Left forelimb (tissue), 1 donor: ENCODE measurements at regions not wholly inside any gene's neighbourhood (a gene's known extent, or its start where the extent isn't known, plus 50 kb on each side); places are given as distances from the start of the nearest gene placed in this dataset.

Experiments
- DNase-seq: peaks from one replicate; pipeline ENCODE4 v3.0.0-alpha.2; 2018; ENCODE audit warnings: low spot score

GRCh38 chr15:81865850-81866537 lies 179.8 kb downstream of the MEX3B start:
- no peak for DNase-seq

- DNase-seq: no peak
Measured at GRCh38 chr15:81863162-81863561, 182.7 kb downstream of the MEX3B start.

- DNase-seq: no peak
Measured at GRCh38 chr15:81859737-81860516, 185.9 kb downstream of the MEX3B start.

GRCh38 chr15:81858586-81858985 lies 187.2 kb downstream of the MEX3B start:
- DNase-seq: no peak

- no peak for DNase-seq
Measured at GRCh38 chr15:81858136-81858535, 187.7 kb downstream of the MEX3B start.

- no peak for DNase-seq
Measured at GRCh38 chr15:81856634-81857026, 189.2 kb downstream of the MEX3B start.

- no peak for DNase-seq
Measured at GRCh38 chr15:81856001-81856633, 189.7 kb downstream of the MEX3B start.

GRCh38 chr15:81853150-81853748 lies 192.6 kb downstream of the MEX3B start:
- DNase-seq: no peak

GRCh38 chr15:81852411-81853149 lies 193.2 kb downstream of the MEX3B start:
- no peak for DNase-seq

GRCh38 chr15:81851757-81852156 lies 194.1 kb downstream of the MEX3B start:
- no peak for DNase-seq

- no peak for DNase-seq
Measured at GRCh38 chr15:81851325-81851724, 194.5 kb downstream of the MEX3B start.

- no peak for DNase-seq
Measured at GRCh38 chr15:81849289-81849688, 196.5 kb downstream of the MEX3B start.

GRCh38 chr15:81848701-81849100 lies 197.1 kb downstream of the MEX3B start:
- DNase-seq: no peak

- no peak for DNase-seq
Measured at GRCh38 chr15:81843757-81844407, 201.9 kb downstream of the MEX3B start.

- DNase-seq: no peak
Measured at GRCh38 chr15:81843226-81843625, 202.6 kb downstream of the MEX3B start.

- no peak for DNase-seq
Measured at GRCh38 chr15:81839387-81839786, 206.4 kb downstream of the MEX3B start.

- no peak for DNase-seq
Measured at GRCh38 chr15:81835731-81836130, 210.1 kb downstream of the MEX3B start.

- no peak for DNase-seq
Measured at GRCh38 chr15:81830520-81830919, 215.3 kb downstream of the MEX3B start.

- DNase-seq: no peak
Measured at GRCh38 chr15:81829918-81830317, 215.9 kb downstream of the MEX3B start.

GRCh38 chr15:81828135-81828534 lies 217.7 kb downstream of the MEX3B start:
- no peak for DNase-seq

- DNase-seq: no peak
Measured at GRCh38 chr15:81825136-81825535, 220.7 kb downstream of the MEX3B start.
